Smooth muscle cell (in vitro differentiated cells): ENCODE measurements at regions not wholly inside any gene's neighbourhood (a gene's known extent, or its start where the extent isn't known, plus 50 kb on each side); places are given as distances from the start of the nearest gene placed in this dataset.

Experiments
- DNase-seq: peaks from one replicate; lab custom pipeline; 2025; ENCODE audit not compliant: unreplicated experiment; lab: John Stamatoyannopoulos, UW
- H2AFZ ChIP-seq: fragments of 200-600 bp; sonication (generic); 2 replicates; pipeline ENCODE4 v1.6.0; 2016; ENCODE audit warnings: antibody characterized with exemption, low read depth, mild to moderate bottlenecking
- H3F3A ChIP-seq: fragments of 200-600 bp; sonication (generic); 2 replicates; pipeline ENCODE4 v1.6.0; 2017; ENCODE audit warnings: antibody characterized with exemption, low read depth
- H3K27ac ChIP-seq: fragments of 200-600 bp; sonication (generic); 2 replicates; pipeline ENCODE4 v1.5.1; 2016; ENCODE audit warnings: low read depth, mild to moderate bottlenecking
- H3K27me3 ChIP-seq: fragments of 200-600 bp; sonication (generic); 2 replicates; pipeline ENCODE4 v1.6.1; 2016; ENCODE audit warnings: low read depth, mild to moderate bottlenecking
- H3K36me3 ChIP-seq: fragments of 200-600 bp; sonication (generic); 2 replicates; pipeline ENCODE4 v1.5.1; 2016; ENCODE audit warnings: low read depth
- H3K4me1 ChIP-seq: fragments of 200-600 bp; sonication (generic); 2 replicates; pipeline ENCODE4 v1.5.1; 2016; ENCODE audit warnings: low read depth
- H3K4me2 ChIP-seq: fragments of 200-600 bp; sonication (generic); 2 replicates; pipeline ENCODE4 v1.6.0; 2016; ENCODE audit warnings: mild to moderate bottlenecking
- H3K4me3 ChIP-seq: fragments of 200-600 bp; sonication (generic); 2 replicates; pipeline ENCODE4 v1.5.1; 2016; ENCODE audit warnings: mild to moderate bottlenecking
- H3K79me2 ChIP-seq: fragments of 200-600 bp; sonication (generic); 2 replicates; pipeline ENCODE4 v1.6.0; 2016; ENCODE audit warnings: low read depth, mild to moderate bottlenecking
- H3K9ac ChIP-seq: fragments of 200-600 bp; sonication (generic); 2 replicates; pipeline ENCODE4 v1.6.0; 2016; ENCODE audit warnings: low read depth
- H3K9me3 ChIP-seq: fragments of 200-600 bp; sonication (generic); replicated peaks from 2 replicates; pipeline ENCODE4 v1.5.1; 2016; ENCODE audit warnings: low read depth
- H4K20me1 ChIP-seq: fragments of 200-600 bp; sonication (generic); 2 replicates; pipeline ENCODE4 v1.6.0; 2016; ENCODE audit warnings: low read depth
- CTCF ChIP-seq: fragments of 200-600 bp; sonication (generic); IDR thresholded peaks from 2 replicates; pipeline ENCODE4 v1.5.1; 2017; ENCODE audit warnings: borderline replicate concordance, mild to moderate bottlenecking, antibody characterized with exemption; ENCODE audit not compliant: insufficient read depth, poor library complexity, severe bottlenecking
- WGBS: methylation state at CpG from one replicate; pipeline ENCODE4 v1.1.7; 2016; ENCODE audit warnings: low lambda C conversion rate; 5-methylcytosine and 5-hydroxymethylcytosine counted together

GRCh38 chrX:46209037-46209436 lies 336.2 kb downstream of the ZNF674 start:
- no peaks in the 10 kb centered on the region for H3K79me2 ChIP-seq
- no peaks in the 10 kb centered on the region for H3K9me3 ChIP-seq
- H3K4me2 ChIP-seq: no peak overlapping the region
- no peak overlapping the region for H2AFZ ChIP-seq
- peak overlapping the region; percentile 14 for H3K27ac ChIP-seq
- no peaks in the 10 kb centered on the region for H3K36me3 ChIP-seq
- no peak overlapping the region for H3K4me3 ChIP-seq
- no peaks in the 10 kb centered on the region for H4K20me1 ChIP-seq
- no peak for DNase-seq
- no peaks in the 10 kb centered on the region for H3K27me3 ChIP-seq
- no peaks in the 10 kb centered on the region for H3F3A ChIP-seq
- no peak for TF ChIP-seq CTCF
- H3K9ac ChIP-seq: no peak overlapping the region
- no peaks in the 10 kb centered on the region for H3K4me1 ChIP-seq

GRCh38 chrX:46208225-46208854 lies 336.9 kb downstream of the ZNF674 start:
- H3K4me2 ChIP-seq: no peak overlapping the region
- H4K20me1 ChIP-seq: no peaks in the 10 kb centered on the region
- no peaks in the 10 kb centered on the region for H3F3A ChIP-seq
- no peak for TF ChIP-seq CTCF
- no peaks in the 10 kb centered on the region for H3K27me3 ChIP-seq
- no peaks in the 10 kb centered on the region for H3K9me3 ChIP-seq
- H3K27ac ChIP-seq: peak overlapping the region; percentile 14
- H3K4me3 ChIP-seq: no peak overlapping the region
- no peak for DNase-seq
- no peaks in the 10 kb centered on the region for H3K36me3 ChIP-seq
- H3K4me1 ChIP-seq: no peaks in the 10 kb centered on the region
- WGBS: 59% methylated on average over 2 of the region's 2 CpGs
- no peak overlapping the region for H3K9ac ChIP-seq
- no peaks in the 10 kb centered on the region for H3K79me2 ChIP-seq
- H2AFZ ChIP-seq: no peak overlapping the region

GRCh38 chrX:46204721-46205422 lies 340.3 kb downstream of the ZNF674 start:
- no peak for DNase-seq
- Histone ChIP-seq H3K27me3 (no peaks in the 10 kb centered on the region), H3K4me1 (no peaks in the 10 kb centered on the region), H4K20me1 (no peaks in the 10 kb centered on the region), H3K36me3 (no peaks in the 10 kb centered on the region), H2AFZ (no peak overlapping the region), H3K4me2 (no peak overlapping the region), H3K27ac (no peak overlapping the region), H3K9ac (no peak overlapping the region), H3K4me3 (no peak overlapping the region), H3K79me2 (no peaks in the 10 kb centered on the region), H3F3A (no peaks in the 10 kb centered on the region), H3K9me3 (no peaks in the 10 kb centered on the region)
- TF ChIP-seq CTCF: no peak
- WGBS: 50% methylated on average over 1 of the region's 1 CpG
